Thyroid gland (tissue), 4 donors: ENCODE measurements at regions not wholly inside any gene's neighbourhood (a gene's known extent, or its start where the extent isn't known, plus 50 kb on each side); places are given as distances from the start of the nearest gene placed in this dataset.
A peak's percentile ranks its signal among the peaks of the same experiment; 100 is the strongest.

Experiments used
- DNase-seq, 2 donors: peaks; one replicate each; pipeline ENCODE4 v3.0.0-alpha.2; 2019
- H3K27ac ChIP-seq, 3 donors: fragments of 200-600 bp; sonication (generic); 1 replicate in 2 of 3; 2 replicates in 1 of 3; pipeline ENCODE4 v1.5.1; 2016 to 2019; ENCODE audit warnings: mild to moderate bottlenecking in 1 of 3, moderate library complexity in 1 of 3
- H3K27me3 ChIP-seq: fragments of 200-600 bp; sonication (generic); one replicate; pipeline ENCODE4 v1.5.1; 2019
- H3K36me3 ChIP-seq, 2 donors: fragments of 200-600 bp; sonication (generic); one replicate each; pipeline ENCODE4 v1.5.1; 2016 to 2019
- H3K4me1 ChIP-seq, 2 donors: fragments of 200-600 bp; sonication (generic); one replicate each; pipeline ENCODE4 v1.5.1; 2017 to 2019
- H3K4me3 ChIP-seq, 3 donors: fragments of 200-600 bp; sonication (generic); replicated peaks in 1 of 3; 1 replicate in 2 of 3; 2 replicates in 1 of 3; pipeline ENCODE4 v1.5.1; 2016; ENCODE audit warnings: mild to moderate bottlenecking in 1 of 3
- H3K9me3 ChIP-seq: fragments of 200-600 bp; sonication (generic); one replicate; pipeline ENCODE4 v1.5.1; 2017
- POLR2A ChIP-seq, 2 donors: fragments of 450-650 bp; IDR thresholded peaks; one replicate each; pipeline ENCODE4 v1.6.1; 2017; ENCODE audit warnings: antibody characterized with exemption in 2 of 2, mild to moderate bottlenecking in 2 of 2, moderate library complexity in 1 of 2
- WGBS, 2 donors: methylation state at CpG; one replicate each; pipeline ENCODE4 v1.1.5; 2017; 5-methylcytosine and 5-hydroxymethylcytosine counted together
- intact Hi-C: fragments of 100-400 bp; cut with DNase I; formaldehyde crosslinking; loops from one replicate; pipeline ENCODE4 v1.15.1; 2023
- TF ChIP-seq, protein P1 (sequence below), 6 experiments: fragments of 200-600 bp in 3 of 6; fragments of 450-650 bp in 3 of 6; sonication (generic) in 3 of 6; IDR thresholded peaks; one replicate each; pipeline ENCODE4 v1.5.1; 2016 to 2019; ENCODE audit warnings: antibody characterized with exemption in 6 of 6, mild to moderate bottlenecking in 2 of 6, inconsistent platforms in 1 of 6, moderate library complexity in 1 of 6

- no peaks in the 10 kb centered on the region for H3K36me3 ChIP-seq
- DNase-seq = no peak
- no peaks in the 10 kb centered on the region for H3K9me3 ChIP-seq
- intact Hi-C loops = no loop called here
- H3K27me3 ChIP-seq = no peaks in the 10 kb centered on the region
- no peak overlapping the region for H3K27ac ChIP-seq
- TF ChIP-seq, protein P1, sequence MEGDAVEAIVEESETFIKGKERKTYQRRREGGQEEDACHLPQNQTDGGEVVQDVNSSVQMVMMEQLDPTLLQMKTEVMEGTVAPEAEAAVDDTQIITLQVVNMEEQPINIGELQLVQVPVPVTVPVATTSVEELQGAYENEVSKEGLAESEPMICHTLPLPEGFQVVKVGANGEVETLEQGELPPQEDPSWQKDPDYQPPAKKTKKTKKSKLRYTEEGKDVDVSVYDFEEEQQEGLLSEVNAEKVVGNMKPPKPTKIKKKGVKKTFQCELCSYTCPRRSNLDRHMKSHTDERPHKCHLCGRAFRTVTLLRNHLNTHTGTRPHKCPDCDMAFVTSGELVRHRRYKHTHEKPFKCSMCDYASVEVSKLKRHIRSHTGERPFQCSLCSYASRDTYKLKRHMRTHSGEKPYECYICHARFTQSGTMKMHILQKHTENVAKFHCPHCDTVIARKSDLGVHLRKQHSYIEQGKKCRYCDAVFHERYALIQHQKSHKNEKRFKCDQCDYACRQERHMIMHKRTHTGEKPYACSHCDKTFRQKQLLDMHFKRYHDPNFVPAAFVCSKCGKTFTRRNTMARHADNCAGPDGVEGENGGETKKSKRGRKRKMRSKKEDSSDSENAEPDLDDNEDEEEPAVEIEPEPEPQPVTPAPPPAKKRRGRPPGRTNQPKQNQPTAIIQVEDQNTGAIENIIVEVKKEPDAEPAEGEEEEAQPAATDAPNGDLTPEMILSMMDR (IDR thresholded peaks at IDR 0.05) = no peak
- no peak for TF ChIP-seq POLR2A (IDR thresholded peaks at IDR 0.05)
- H3K4me3 ChIP-seq = no peak overlapping the region
- WGBS, 2 donors = 63 to 70% methylated on average over 10 of the region's 10 CpGs
- no peaks in the 10 kb centered on the region for H3K4me1 ChIP-seq
These were observed 78.7 kb upstream of the ARAP3 start for GRCh38 chr5:141760753-141761152.

DNA sequence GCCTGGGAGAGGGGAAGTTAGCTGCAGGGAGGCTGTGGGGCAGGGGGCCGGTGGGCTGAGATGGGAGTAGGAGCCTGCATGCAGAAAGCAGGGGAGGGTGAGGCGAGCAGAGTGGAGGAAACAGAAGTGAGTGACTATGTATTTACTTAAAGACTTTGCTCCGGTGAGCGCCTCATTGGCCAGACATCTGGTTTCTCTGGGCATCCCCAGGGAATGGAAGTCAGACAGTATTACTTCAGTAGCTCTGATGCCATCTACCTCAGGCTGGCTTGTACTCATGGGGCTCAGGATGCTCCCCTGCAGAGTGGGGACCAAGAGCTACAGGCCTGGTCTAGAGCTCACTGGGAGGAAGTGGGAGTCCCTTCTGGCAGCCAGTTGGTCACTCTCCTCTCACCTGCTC is 78.2 kb upstream of the ARAP3 start:
- no peak for DNase-seq
- Histone ChIP-seq H3K4me1 (no peaks in the 10 kb centered on the region), H3K4me3 (no peak overlapping the region), H3K27ac (no peak overlapping the region), H3K27me3 (no peaks in the 10 kb centered on the region), H3K36me3 (no peaks in the 10 kb centered on the region), H3K9me3 (no peaks in the 10 kb centered on the region)
- TF ChIP-seq, protein P1 (IDR thresholded peaks at IDR 0.05) = no peak
- no peak for TF ChIP-seq POLR2A (IDR thresholded peaks at IDR 0.05)
- intact Hi-C loops = no loop called here
- WGBS, 2 donors = 62 to 67% methylated on average over 4 of the region's 4 CpGs

GRCh38 chr5:141758310-141758998 is 76.4 kb upstream of the ARAP3 start:
- Histone ChIP-seq H3K9me3 (no peaks in the 10 kb centered on the region), H3K27me3 (no peaks in the 10 kb centered on the region), H3K27ac (no peak overlapping the region), H3K36me3 (no peaks in the 10 kb centered on the region), H3K4me3 (no peak overlapping the region), H3K4me1 (no peaks in the 10 kb centered on the region)
- TF ChIP-seq POLR2A (IDR thresholded peaks at IDR 0.05) = no peak
- TF ChIP-seq, protein P1 (IDR thresholded peaks at IDR 0.05) = no peak
- DNase-seq = peak; percentile 20 to 21
- WGBS, 2 donors = 19 to 25% methylated on average over 22 of the region's 22 CpGs
- intact Hi-C loops = no loop called here

- no peaks in the 10 kb centered on the region for H3K36me3 ChIP-seq
- TF ChIP-seq, protein P1 (IDR thresholded peaks at IDR 0.05) = peak in 2 of 6 experiments; percentile 21 to 24
- TF ChIP-seq POLR2A (IDR thresholded peaks at IDR 0.05) = no peak
- no peaks in the 10 kb centered on the region for H3K4me1 ChIP-seq
- no peaks in the 10 kb centered on the region for H3K27me3 ChIP-seq
- H3K4me3 ChIP-seq = no peak overlapping the region
- no peak overlapping the region for H3K27ac ChIP-seq
- H3K9me3 ChIP-seq = no peaks in the 10 kb centered on the region
- peak; percentile 7 to 11 for DNase-seq
- intact Hi-C loops = no loop called here
- WGBS, 2 donors = 38 to 44% methylated on average over 6 of the region's 6 CpGs
These were observed 75.4 kb upstream of the ARAP3 start for GRCh38 chr5:141757402-141757801.

DNA sequence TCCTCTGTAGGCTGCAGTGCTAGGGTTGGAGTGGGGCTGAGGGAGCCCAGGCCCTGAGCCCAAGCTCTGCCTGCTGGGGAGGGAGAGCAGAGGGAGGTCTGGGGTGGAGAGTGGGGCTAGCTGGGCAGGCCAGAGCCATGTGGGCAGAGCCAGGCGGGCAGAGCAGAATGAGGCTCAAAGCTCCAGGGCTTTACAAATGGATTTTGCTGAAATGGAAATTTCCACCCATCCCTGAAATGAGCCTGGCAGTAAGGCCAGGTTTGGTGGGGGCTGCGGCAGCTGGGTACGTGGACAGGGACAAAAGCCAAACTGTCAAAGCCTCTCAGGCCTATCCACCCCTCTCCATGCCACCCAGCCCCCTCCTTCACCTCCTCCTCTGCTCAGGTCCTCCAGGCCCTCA is 74.2 kb upstream of the ARAP3 start:
- Histone ChIP-seq H3K36me3 (no peaks in the 10 kb centered on the region), H3K27ac (no peak overlapping the region), H3K4me1 (no peaks in the 10 kb centered on the region), H3K9me3 (no peaks in the 10 kb centered on the region), H3K27me3 (no peaks in the 10 kb centered on the region), H3K4me3 (no peak overlapping the region)
- 84 to 88% methylated on average over 3 of the region's 3 CpGs for WGBS, 2 donors
- no peak for DNase-seq
- TF ChIP-seq POLR2A (IDR thresholded peaks at IDR 0.05) = no peak
- TF ChIP-seq, protein P1 (IDR thresholded peaks at IDR 0.05) = no peak
- intact Hi-C loops = no loop called here
